ENCODE measurements at regions not wholly inside any gene's neighbourhood (a gene's known extent, or its start where the extent isn't known, plus 50 kb on each side); places are given as distances from the start of the nearest gene placed in this dataset.

DNA sequence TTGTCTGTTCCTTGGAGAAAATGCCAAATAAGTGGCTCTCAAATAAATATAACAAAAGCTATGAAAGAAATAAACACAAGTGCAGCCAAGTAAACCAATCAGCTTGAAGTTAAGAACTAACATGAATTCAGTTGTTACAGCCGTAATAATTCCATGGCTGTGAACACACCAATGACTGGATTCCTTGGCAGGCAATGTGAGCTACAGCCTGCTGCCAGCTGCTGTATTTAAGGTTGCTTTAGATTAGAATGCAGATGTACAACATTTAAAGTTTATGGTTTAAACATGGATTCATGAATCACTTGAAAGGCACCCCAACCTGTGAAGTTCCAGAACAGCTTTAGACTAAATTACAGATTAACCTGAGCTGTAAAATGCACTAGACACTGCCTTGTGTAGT is 626.4 kb upstream of the SEMA6A start:
- no peak overlapping the region for H3K27ac ChIP-seq (replicated peaks)
- H3K36me3 ChIP-seq = no peaks in the 10 kb centered on the region
- H3K9me3 ChIP-seq (replicated peaks) = peaks cover 7% of the 10 kb centered on the region
- H3K27me3 ChIP-seq (ENCODE audit: low read depth) = no peaks in the 10 kb centered on the region
- TF ChIP-seq, protein P1, sequence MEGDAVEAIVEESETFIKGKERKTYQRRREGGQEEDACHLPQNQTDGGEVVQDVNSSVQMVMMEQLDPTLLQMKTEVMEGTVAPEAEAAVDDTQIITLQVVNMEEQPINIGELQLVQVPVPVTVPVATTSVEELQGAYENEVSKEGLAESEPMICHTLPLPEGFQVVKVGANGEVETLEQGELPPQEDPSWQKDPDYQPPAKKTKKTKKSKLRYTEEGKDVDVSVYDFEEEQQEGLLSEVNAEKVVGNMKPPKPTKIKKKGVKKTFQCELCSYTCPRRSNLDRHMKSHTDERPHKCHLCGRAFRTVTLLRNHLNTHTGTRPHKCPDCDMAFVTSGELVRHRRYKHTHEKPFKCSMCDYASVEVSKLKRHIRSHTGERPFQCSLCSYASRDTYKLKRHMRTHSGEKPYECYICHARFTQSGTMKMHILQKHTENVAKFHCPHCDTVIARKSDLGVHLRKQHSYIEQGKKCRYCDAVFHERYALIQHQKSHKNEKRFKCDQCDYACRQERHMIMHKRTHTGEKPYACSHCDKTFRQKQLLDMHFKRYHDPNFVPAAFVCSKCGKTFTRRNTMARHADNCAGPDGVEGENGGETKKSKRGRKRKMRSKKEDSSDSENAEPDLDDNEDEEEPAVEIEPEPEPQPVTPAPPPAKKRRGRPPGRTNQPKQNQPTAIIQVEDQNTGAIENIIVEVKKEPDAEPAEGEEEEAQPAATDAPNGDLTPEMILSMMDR (IDR thresholded peaks at IDR 0.05; ENCODE audit: borderline replicate concordance) = no peak
- DNase-seq = no peak
- intact Hi-C loops (cut with micrococcal nuclease) = no loop called here
- no peak overlapping the region for H3K4me3 ChIP-seq
- H3K4me1 ChIP-seq = peaks cover 7% of the 10 kb centered on the region

DNA sequence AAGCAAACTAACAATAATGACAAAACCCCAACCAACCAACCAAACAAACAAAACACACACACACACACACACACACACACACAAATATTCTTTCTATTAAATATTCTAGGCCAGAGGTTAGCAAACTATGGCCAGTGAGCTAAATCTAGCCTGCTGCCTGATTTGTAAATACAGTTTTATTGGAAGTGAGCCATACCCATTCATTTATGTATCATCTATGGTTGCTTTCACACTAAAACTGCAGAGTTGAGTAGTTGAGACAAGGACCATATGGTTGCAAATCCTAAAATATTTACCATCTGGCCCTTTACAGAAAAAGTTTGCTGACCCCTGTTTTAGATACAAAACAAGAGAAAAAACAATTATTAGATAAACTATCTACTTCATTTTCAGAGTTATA is 620.5 kb upstream of the SEMA6A start:
- Histone ChIP-seq H3K4me3 (no peak overlapping the region), H3K36me3 (no peaks in the 10 kb centered on the region), H3K27me3 (ENCODE audit: low read depth) (no peaks in the 10 kb centered on the region), H3K4me1 (no peaks in the 10 kb centered on the region), H3K27ac (replicated peaks) (no peak overlapping the region), H3K9me3 (replicated peaks) (peaks cover 14% of the 10 kb centered on the region)
- TF ChIP-seq, protein P1 (IDR thresholded peaks at IDR 0.05; ENCODE audit: borderline replicate concordance) = no peak
- intact Hi-C loops (cut with micrococcal nuclease) = no loop called here
- no peak for DNase-seq

DNA sequence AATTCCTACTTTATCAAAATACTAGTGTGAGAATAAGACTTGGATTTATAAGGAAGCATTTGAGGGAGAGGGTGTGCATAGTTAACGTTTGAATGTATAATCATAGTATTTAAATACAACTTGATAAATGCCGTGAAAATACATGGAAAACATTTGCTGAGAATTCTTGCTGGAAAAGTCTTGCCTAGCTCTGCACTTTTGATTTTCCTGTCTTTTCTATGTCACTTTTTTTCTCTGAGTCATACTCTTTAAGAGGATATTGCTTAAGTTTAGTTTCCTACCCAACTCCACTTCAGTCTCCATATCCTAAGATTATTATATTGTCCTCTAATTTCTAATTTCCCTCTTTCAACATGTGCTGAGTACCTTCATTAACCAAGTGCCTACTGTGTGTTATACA is 616.6 kb upstream of the SEMA6A start:
- H3K4me3 ChIP-seq = no peak overlapping the region
- H3K9me3 ChIP-seq (replicated peaks) = peaks cover 7% of the 10 kb centered on the region
- no peak overlapping the region for H3K27ac ChIP-seq (replicated peaks)
- DNase-seq = no peak
- no peaks in the 10 kb centered on the region for H3K36me3 ChIP-seq
- no peaks in the 10 kb centered on the region for H3K4me1 ChIP-seq
- TF ChIP-seq, protein P1 (IDR thresholded peaks at IDR 0.05; ENCODE audit: borderline replicate concordance) = no peak
- peaks cover 4% of the 10 kb centered on the region for H3K27me3 ChIP-seq (ENCODE audit: low read depth)
- intact Hi-C loops (cut with micrococcal nuclease) = no loop called here

DNA sequence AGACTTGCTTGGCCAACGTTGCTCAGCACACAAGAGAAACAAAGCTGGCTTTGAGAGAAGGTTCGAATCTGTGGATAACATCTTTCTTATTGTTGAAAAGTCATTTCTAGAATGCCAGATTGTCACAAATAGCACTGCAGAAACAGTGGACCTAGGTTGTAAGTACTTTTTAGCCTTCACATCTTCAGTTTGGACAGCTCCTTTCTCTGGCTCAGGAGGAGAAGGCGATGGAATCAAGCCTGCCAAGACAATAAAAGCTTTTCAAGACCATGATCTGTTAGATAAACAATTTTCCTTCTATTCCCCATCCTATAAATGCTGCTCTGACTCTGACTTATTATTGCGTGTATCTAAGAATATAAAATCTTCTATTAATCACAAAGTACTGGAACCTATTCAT is 615.2 kb upstream of the SEMA6A start:
- Histone ChIP-seq H3K27ac (replicated peaks) (no peak overlapping the region), H3K4me1 (no peaks in the 10 kb centered on the region), H3K4me3 (no peak overlapping the region), H3K36me3 (no peaks in the 10 kb centered on the region), H3K9me3 (replicated peaks) (peaks cover 7% of the 10 kb centered on the region), H3K27me3 (ENCODE audit: low read depth) (peaks cover 4% of the 10 kb centered on the region)
- DNase-seq = no peak
- intact Hi-C loops (cut with micrococcal nuclease) = no loop called here
- TF ChIP-seq, protein P1 (IDR thresholded peaks at IDR 0.05; ENCODE audit: borderline replicate concordance) = no peak

DNA sequence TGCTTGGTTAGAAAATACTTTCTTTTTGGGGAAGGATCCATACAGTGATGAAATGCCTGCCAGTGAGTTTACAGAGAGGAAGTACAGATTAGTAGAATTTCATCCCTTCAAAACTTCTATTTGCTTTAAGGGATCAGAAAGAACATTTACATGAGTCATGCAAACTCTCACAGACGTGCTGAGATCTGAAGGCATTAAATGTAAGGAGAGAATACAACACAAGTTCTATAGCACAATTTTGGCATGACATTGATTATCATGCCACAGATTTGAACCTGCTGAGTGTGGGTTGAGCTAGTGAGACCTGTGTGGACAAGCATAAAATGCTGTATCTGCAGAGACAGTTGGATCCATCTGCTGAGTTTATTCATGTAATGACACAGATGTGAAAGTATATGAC is 613.6 kb upstream of the SEMA6A start:
- H3K4me1 ChIP-seq = no peaks in the 10 kb centered on the region
- TF ChIP-seq, protein P1 (IDR thresholded peaks at IDR 0.05; ENCODE audit: borderline replicate concordance) = no peak
- no peak for DNase-seq
- no peak overlapping the region for H3K27ac ChIP-seq (replicated peaks)
- H3K36me3 ChIP-seq = no peaks in the 10 kb centered on the region
- H3K4me3 ChIP-seq = no peak overlapping the region
- peaks cover 4% of the 10 kb centered on the region for H3K27me3 ChIP-seq (ENCODE audit: low read depth)
- intact Hi-C loops (cut with micrococcal nuclease) = no loop called here
- H3K9me3 ChIP-seq (replicated peaks) = peaks cover 3% of the 10 kb centered on the region

DNA sequence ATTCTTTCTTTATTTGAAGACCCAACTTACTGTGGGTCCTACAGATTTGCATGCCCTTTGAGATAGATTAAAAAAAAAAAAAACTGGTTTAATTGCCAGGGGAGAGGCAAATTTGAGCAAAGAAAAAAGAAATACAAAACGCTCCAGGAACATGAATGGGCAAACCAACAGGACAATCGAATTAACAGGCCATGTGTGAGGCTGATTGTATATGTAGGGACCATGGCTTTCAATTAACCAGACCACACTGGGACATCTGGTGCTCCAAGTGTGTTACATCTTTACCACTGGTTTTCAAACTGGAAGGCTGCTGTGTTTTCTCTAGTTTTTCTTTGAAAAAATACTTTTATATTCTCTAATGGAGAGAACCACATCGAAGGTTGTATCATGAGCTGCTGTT is 612.1 kb upstream of the SEMA6A start:
- TF ChIP-seq, protein P1 (IDR thresholded peaks at IDR 0.05; ENCODE audit: borderline replicate concordance) = no peak
- H3K9me3 ChIP-seq (replicated peaks) = no peaks in the 10 kb centered on the region

More for the DNA sequence above, 612.1 kb upstream of the SEMA6A start:
- Histone ChIP-seq H3K36me3 (no peaks in the 10 kb centered on the region), H3K4me3 (no peak overlapping the region), H3K27me3 (ENCODE audit: low read depth) (peaks cover 4% of the 10 kb centered on the region), H3K27ac (replicated peaks) (no peak overlapping the region), H3K4me1 (no peaks in the 10 kb centered on the region)
- intact Hi-C loops (cut with micrococcal nuclease) = no loop called here
- DNase-seq = no peak

All from left ventricle myocardium inferior (tissue), 1 donor.